Bronchial epithelial cell (primary cell): ENCODE measurements at regions not wholly inside any gene's neighbourhood (a gene's known extent, or its start where the extent isn't known, plus 50 kb on each side); places are given as distances from the start of the nearest gene placed in this dataset.

ENCODE experiments used
- DNase-seq: peaks from one replicate; pipeline ENCODE4 v3.0.0-alpha.2; 2010; ENCODE audit warnings: low read depth
- FAIRE-seq: peaks from 2 replicates; lab custom pipeline; 2011; peaks lifted over from hg19 to GRCh38; lab: Jason Lieb, UNC
- H3K27me3 ChIP-seq: 2 replicates; pipeline ENCODE4 v1.5.1; 2011; ENCODE audit warnings: low read length; ENCODE audit not compliant: control insufficient read depth, insufficient read depth
- H3K36me3 ChIP-seq: 2 replicates; pipeline ENCODE4 v1.5.1; 2011; ENCODE audit warnings: low read length; ENCODE audit not compliant: control insufficient read depth, insufficient read depth
- H3K4me3 ChIP-seq: 2 replicates; pipeline ENCODE4 v1.5.1; 2011; ENCODE audit warnings: mild to moderate bottlenecking, low read depth, low read length, control low read depth
- TF ChIP-seq, protein P1 (sequence below): IDR thresholded peaks from 2 replicates; pipeline ENCODE4 v1.5.1; 2011; ENCODE audit warnings: mild to moderate bottlenecking, moderate library complexity, low read length, control low read depth, inconsistent platforms; ENCODE audit not compliant: insufficient read depth, severe bottlenecking

DNA sequence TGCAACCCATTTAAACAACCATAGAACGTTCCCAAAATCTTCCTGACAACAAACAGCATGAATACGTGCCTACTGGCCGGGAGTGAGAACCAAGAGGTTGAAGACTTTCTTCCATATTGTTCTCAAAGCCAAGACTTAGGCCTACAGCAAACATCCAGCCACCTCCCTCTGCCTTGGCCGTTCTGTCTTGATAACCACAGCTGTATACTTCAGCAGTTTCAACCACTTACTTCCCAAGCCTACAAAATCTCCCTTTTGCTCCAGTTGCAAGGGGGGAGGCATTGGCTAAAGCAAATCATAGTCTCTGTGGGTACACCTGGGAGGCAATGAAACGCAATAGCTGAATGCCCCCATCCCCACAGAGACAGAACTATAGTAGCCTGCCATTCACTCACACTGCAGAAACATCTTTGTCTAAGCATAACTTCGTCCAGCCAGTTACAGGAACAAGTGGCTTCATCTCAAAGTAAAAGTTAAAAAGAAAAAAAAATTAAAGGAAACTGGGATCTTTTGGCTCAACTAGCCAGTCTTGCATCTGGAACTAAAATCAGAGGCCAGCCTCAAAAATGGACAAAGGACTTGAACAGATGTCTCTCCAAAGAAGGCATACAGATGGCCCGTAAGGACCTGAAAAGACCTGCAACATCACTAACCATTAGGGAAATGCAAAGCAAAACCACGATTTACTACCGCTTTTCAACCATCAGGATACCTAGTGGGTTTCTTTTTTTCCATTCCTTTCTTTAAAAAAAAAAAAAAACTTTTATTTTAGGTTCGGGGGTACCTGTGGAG lies 186.0 kb downstream of the PSMG1 start:
- no peaks in the 10 kb centered on the region for H3K27me3 ChIP-seq
- no peak overlapping the region for H3K4me3 ChIP-seq
- DNase-seq (no peak), FAIRE-seq (no peak)
- TF ChIP-seq, protein P1, sequence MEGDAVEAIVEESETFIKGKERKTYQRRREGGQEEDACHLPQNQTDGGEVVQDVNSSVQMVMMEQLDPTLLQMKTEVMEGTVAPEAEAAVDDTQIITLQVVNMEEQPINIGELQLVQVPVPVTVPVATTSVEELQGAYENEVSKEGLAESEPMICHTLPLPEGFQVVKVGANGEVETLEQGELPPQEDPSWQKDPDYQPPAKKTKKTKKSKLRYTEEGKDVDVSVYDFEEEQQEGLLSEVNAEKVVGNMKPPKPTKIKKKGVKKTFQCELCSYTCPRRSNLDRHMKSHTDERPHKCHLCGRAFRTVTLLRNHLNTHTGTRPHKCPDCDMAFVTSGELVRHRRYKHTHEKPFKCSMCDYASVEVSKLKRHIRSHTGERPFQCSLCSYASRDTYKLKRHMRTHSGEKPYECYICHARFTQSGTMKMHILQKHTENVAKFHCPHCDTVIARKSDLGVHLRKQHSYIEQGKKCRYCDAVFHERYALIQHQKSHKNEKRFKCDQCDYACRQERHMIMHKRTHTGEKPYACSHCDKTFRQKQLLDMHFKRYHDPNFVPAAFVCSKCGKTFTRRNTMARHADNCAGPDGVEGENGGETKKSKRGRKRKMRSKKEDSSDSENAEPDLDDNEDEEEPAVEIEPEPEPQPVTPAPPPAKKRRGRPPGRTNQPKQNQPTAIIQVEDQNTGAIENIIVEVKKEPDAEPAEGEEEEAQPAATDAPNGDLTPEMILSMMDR = no peak
- no peaks in the 10 kb centered on the region for H3K36me3 ChIP-seq

- no peaks in the 10 kb centered on the region for H3K36me3 ChIP-seq
- no peak overlapping the region for H3K4me3 ChIP-seq
- DNase-seq = no peak
- no peaks in the 10 kb centered on the region for H3K27me3 ChIP-seq
- FAIRE-seq = no peak
- TF ChIP-seq, protein P1 = no peak
Measured at GRCh38 chr21:38996355-38996754, 186.9 kb downstream of the PSMG1 start.

DNA sequence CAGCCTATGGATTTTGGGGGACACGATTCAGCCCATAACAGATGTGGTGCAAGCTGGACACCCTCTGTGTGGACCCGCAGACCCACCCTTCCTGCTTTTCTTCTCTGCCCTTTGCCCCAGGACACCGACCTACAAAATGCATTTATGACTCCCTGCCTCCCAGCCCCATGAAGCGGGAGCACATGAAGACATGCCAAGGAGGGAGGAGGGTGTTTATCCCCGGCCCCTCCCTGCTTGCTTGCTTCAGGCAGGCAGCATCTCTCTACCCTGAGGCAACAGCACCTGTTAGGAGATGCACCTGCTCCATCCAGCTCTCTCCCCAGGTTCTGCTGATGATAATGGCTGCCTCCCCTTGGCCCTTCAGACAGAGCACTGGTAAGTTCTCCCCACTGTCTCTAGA lies 187.5 kb downstream of the PSMG1 start:
- DNase-seq (no peak), FAIRE-seq (no peak)
- Histone ChIP-seq H3K4me3 (no peak overlapping the region), H3K36me3 (no peaks in the 10 kb centered on the region), H3K27me3 (no peaks in the 10 kb centered on the region)
- TF ChIP-seq, protein P1 = no peak

DNA sequence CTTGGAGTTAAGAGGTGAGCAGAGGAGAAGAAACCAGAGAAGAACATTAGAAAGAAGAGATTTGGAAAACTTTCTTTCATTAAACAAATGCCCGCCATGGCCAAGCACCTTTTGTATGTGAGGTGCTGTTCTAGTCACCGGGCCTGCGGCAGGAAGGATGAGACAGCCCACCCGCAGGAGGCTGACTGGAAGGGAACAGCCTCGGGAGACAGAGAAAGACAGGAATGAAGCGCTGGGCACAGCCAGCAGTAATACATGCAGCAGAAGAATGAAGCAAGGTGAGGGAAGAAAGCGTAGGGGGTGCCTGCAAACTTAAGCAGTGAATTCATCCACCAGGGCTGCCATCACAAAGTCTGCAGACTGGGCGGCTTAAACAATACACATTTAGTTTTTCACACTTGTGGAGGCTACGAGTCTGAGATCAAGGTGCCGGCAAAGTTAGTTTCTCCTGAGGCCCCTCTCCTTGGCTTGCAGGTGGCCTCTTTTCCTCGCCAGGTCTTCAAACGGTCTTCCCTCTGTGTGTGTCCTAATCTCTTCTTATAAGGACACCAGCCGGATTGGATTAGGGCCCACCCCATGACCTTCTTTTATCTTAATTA lies 188.1 kb downstream of the PSMG1 start:
- Histone ChIP-seq H3K36me3 (no peaks in the 10 kb centered on the region), H3K4me3 (no peak overlapping the region), H3K27me3 (no peaks in the 10 kb centered on the region)
- FAIRE-seq (no peak), DNase-seq (no peak)
- TF ChIP-seq, protein P1 = no peak

DNA sequence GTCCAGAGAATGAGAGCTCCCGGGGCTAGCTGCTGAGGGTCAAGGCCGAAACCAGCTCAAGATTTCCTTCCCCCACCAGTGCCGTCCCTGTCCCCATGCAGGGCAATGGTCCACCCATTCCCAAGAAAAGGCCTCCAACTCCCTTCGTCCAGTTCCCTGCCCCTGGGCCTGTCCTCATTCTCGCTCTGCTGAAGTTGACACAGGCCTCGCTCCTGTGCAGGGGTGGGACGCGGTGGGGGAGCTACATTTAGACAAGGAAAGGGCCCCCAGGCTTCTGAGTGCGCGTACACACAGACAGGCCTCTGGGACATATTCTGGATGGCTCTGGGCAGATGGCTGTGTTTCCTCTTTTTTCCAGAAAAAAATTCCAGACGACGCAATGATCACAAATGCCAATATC lies 188.3 kb downstream of the ETS2 start:
- FAIRE-seq = no peak
- TF ChIP-seq, protein P1 = no peak
- no peak for DNase-seq
- Histone ChIP-seq H3K36me3 (no peaks in the 10 kb centered on the region), H3K4me3 (no peak overlapping the region), H3K27me3 (no peaks in the 10 kb centered on the region)

- Histone ChIP-seq H3K27me3 (no peaks in the 10 kb centered on the region), H3K4me3 (no peak overlapping the region), H3K36me3 (no peaks in the 10 kb centered on the region)
- DNase-seq (peak; percentile 99), FAIRE-seq (peak; percentile 97)
- TF ChIP-seq, protein P1 = no peak
Measured at GRCh38 chr21:38993561-38993960, 187.8 kb downstream of the ETS2 start.
